Fibroblast of lung (primary cell): ENCODE measurements at regions not wholly inside any gene's neighbourhood (a gene's known extent, or its start where the extent isn't known, plus 50 kb on each side); places are given as distances from the start of the nearest gene placed in this dataset.

Experiments used
- DNase-seq, 2 donors: peaks; one replicate each; pipeline versions ENCODE4 v3.0.0 to v3.0.0-alpha.2; 2010; ENCODE audit warnings: low read depth in 2 of 2
- H2AFZ ChIP-seq: 2 replicates; pipeline ENCODE4 v1.5.1; 2012; ENCODE audit warnings: low read length, control low read depth, inconsistent platforms
- H3K27ac ChIP-seq: 2 replicates; pipeline ENCODE4 v1.5.1; 2011; ENCODE audit warnings: low read length, control low read depth; ENCODE audit not compliant: insufficient read depth
- H3K27me3 ChIP-seq: 2 replicates; pipeline ENCODE4 v1.5.1; 2011; ENCODE audit warnings: mild to moderate bottlenecking, low read length; ENCODE audit not compliant: control insufficient read depth, insufficient read depth
- H3K36me3 ChIP-seq: 2 replicates; pipeline ENCODE4 v1.5.1; 2011; ENCODE audit warnings: low read length; ENCODE audit not compliant: control insufficient read depth, insufficient read depth
- H3K4me1 ChIP-seq: 2 replicates; pipeline ENCODE4 v1.5.1; 2011; ENCODE audit warnings: low read length; ENCODE audit not compliant: control insufficient read depth, insufficient read depth; ENCODE audit errors: extremely low read depth
- H3K4me2 ChIP-seq: 2 replicates; pipeline ENCODE4 v1.5.1; 2011; ENCODE audit warnings: low read length, control low read depth; ENCODE audit not compliant: insufficient read depth; ENCODE audit errors: extremely low read depth
- H3K4me3 ChIP-seq, 4 experiments: fragments of 200-600 bp in 1 of 4; sonication (generic) in 1 of 4; replicated peaks in 1 of 4; 2 replicates each; pipeline ENCODE4 v1.5.1; 2011 to 2016; ENCODE audit warnings: low read length in 4 of 4, low read depth in 3 of 4, mild to moderate bottlenecking in 3 of 4, control low read depth in 2 of 4, inconsistent platforms in 1 of 4, mixed read lengths in 1 of 4; ENCODE audit not compliant: insufficient read depth in 1 of 4; ENCODE audit errors: control extremely low read depth in 1 of 4
- H3K79me2 ChIP-seq: 2 replicates; pipeline ENCODE4 v1.5.1; 2012; ENCODE audit warnings: mild to moderate bottlenecking, low read length, inconsistent platforms; ENCODE audit not compliant: control insufficient read depth, insufficient read depth
- H3K9ac ChIP-seq: 2 replicates; pipeline ENCODE4 v1.5.1; 2011; ENCODE audit warnings: mild to moderate bottlenecking, low read length, control low read depth; ENCODE audit not compliant: insufficient read depth
- H3K9me3 ChIP-seq: 2 replicates; pipeline ENCODE4 v1.5.1; 2012; ENCODE audit warnings: low read depth, low read length; ENCODE audit not compliant: control insufficient read depth, insufficient read depth
- H4K20me1 ChIP-seq: 2 replicates; pipeline ENCODE4 v1.5.1; 2011; ENCODE audit warnings: low read length; ENCODE audit not compliant: control insufficient read depth, insufficient read depth; ENCODE audit errors: extremely low read depth
- CTCF ChIP-seq, 2 donors: IDR thresholded peaks in 1 of 2; conservative IDR thresholded peaks in 1 of 2; 1 replicate in 1 of 2; 2 replicates in 1 of 2; pipeline ENCODE4 v1.5.1; 2011 to 2012; ENCODE audit warnings: low read length in 2 of 2, control low read depth in 1 of 2, inconsistent platforms in 1 of 2, low read depth in 1 of 2, mild to moderate bottlenecking in 1 of 2
- EZH2 ChIP-seq: IDR thresholded peaks from 2 replicates; pipeline ENCODE4 v1.5.1; 2012; ENCODE audit warnings: low read length, control low read depth, mild to moderate bottlenecking; ENCODE audit errors: missing control alignments

GRCh38 chr5:117973785-117974184, 1014.6 kb downstream of the DTWD2 start:
- H3K27ac ChIP-seq, result no peak overlapping the region
- no peaks in the 10 kb centered on the region for H3K27me3 ChIP-seq
- H3K79me2 ChIP-seq, result no peaks in the 10 kb centered on the region
- no peaks in the 10 kb centered on the region for H3K9me3 ChIP-seq
- H3K4me1 ChIP-seq, result no peaks in the 10 kb centered on the region
- TF ChIP-seq CTCF (conservative IDR thresholded peaks at IDR 0.05 in 1 of 2, IDR thresholded peaks at IDR 0.05 in 1 of 2; ENCODE audit: low read depth in 1 of 2, low read length in 2 of 2) (no peak), EZH2 (no peak)
- no peak overlapping the region for H3K9ac ChIP-seq
- no peak overlapping the region for H2AFZ ChIP-seq
- no peaks in the 10 kb centered on the region for H3K36me3 ChIP-seq
- H3K4me2 ChIP-seq, result no peak overlapping the region
- no peak for DNase-seq
- H3K4me3 ChIP-seq, result no peak overlapping the region
- H4K20me1 ChIP-seq, result no peaks in the 10 kb centered on the region

- Histone ChIP-seq H4K20me1 (no peaks in the 10 kb centered on the region), H3K27ac (no peak overlapping the region), H3K9me3 (no peaks in the 10 kb centered on the region), H3K36me3 (no peaks in the 10 kb centered on the region), H3K79me2 (no peaks in the 10 kb centered on the region), H3K4me2 (no peak overlapping the region), H3K27me3 (no peaks in the 10 kb centered on the region), H2AFZ (no peak overlapping the region), H3K4me3 (no peak overlapping the region), H3K9ac (no peak overlapping the region), H3K4me1 (no peaks in the 10 kb centered on the region)
- DNase-seq, result no peak
- TF ChIP-seq CTCF (conservative IDR thresholded peaks at IDR 0.05 in 1 of 2, IDR thresholded peaks at IDR 0.05 in 1 of 2; ENCODE audit: low read depth in 1 of 2, low read length in 2 of 2), result no peak
- TF ChIP-seq EZH2, result no peak
Measured at GRCh38 chr5:117955831-117956230, 1032.5 kb downstream of the DTWD2 start.

- H3K79me2 ChIP-seq, result no peaks in the 10 kb centered on the region
- no peak for TF ChIP-seq EZH2
- TF ChIP-seq CTCF (conservative IDR thresholded peaks at IDR 0.05 in 1 of 2, IDR thresholded peaks at IDR 0.05 in 1 of 2; ENCODE audit: low read depth in 1 of 2, low read length in 2 of 2), result no peak
- H3K27me3 ChIP-seq, result no peaks in the 10 kb centered on the region
- no peaks in the 10 kb centered on the region for H4K20me1 ChIP-seq
- no peaks in the 10 kb centered on the region for H3K36me3 ChIP-seq
- H2AFZ ChIP-seq, result no peak overlapping the region
- H3K4me3 ChIP-seq, result no peak overlapping the region
- H3K9ac ChIP-seq, result no peak overlapping the region
- H3K9me3 ChIP-seq, result no peaks in the 10 kb centered on the region
- no peaks in the 10 kb centered on the region for H3K4me1 ChIP-seq
- H3K4me2 ChIP-seq, result no peak overlapping the region
- DNase-seq, result no peak
- H3K27ac ChIP-seq, result no peak overlapping the region
Measured at GRCh38 chr5:117954331-117954730, 1034.0 kb downstream of the DTWD2 start.
